Sciatic nerve (tissue), 2 donors: ENCODE measurements at regions not wholly inside any gene's neighbourhood (a gene's known extent, or its start where the extent isn't known, plus 50 kb on each side); places are given as distances from the start of the nearest gene placed in this dataset.
"Not testable (repeated sequence)": the region's sequence is repeated elsewhere in the genome, so short reads cannot be mapped to it uniquely, and the experiment has no call there.

Source experiments
- ATAC-seq: fragments of 200-7000 bp; cut with Tn5 transposase; one replicate; pipeline ENCODE4 v1.9.1; 2020; ENCODE audit warnings: mild to moderate bottlenecking, moderate library complexity
- DNase-seq: peaks from one replicate; pipeline ENCODE4 v3.0.0-alpha.2; 2020; ENCODE audit warnings: low spot score
- intact Hi-C: fragments of 100-400 bp; cut with DNase I; formaldehyde crosslinking; loops from one replicate; pipeline ENCODE4 v1.14.2; 2022
- donor health status: DM: no; HTN: no; CAD: no.
- donor health status: DM: no; HTN: no; CAD: no.

DNA sequence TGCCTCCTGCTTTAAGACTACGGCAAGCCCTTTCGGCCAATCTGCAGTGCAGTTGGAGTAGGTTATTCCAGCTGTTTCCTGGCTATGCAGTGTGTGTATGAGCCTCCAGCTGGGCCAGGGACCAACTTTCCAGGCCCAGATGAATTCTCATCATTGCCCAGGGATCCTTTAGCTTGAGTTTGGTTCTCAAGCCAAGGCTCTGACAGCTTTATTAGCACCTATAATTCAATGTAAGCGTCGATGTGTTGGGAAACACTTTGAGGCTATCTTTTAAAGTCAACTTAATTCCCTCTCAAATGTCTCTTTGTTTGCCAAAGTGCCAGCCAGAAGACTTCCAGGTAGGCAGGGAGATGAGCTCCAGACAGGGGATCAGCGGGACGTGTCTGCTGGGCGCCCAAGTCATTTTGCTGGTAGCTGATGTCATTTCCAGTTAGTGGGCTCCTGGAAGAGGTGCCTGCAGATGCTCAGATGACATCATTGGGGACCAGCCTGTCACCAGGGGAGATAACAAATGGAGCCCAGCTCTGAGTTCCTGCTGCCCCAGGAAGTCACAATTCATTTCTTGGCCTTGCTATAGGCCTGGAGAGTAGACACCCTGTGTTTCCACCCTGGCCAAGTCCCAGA, 520.4 kb downstream of the SOX6 start:
- DNase-seq: no peak
- intact Hi-C loops: no loop called here
- no peak for ATAC-seq

DNA sequence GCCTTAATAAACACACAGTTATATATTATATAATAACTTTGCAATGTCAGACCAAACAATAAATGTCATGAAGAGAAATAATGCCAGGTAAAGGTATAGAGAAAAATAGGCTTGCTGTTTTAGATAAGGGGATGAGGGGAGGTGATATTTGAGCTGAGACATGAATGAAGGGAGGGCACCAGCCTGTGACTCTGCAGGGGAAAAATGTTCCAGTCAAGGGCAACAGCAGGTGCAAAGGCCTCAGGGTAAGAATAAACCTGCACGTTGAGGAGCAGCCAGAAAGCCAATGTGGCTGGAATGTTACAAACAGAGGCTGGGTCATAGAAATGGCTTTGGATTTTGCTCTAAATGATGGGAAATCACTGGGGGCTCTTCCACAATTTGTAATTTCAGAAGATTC, 519.6 kb downstream of the SOX6 start:
- DNase-seq: no peak
- intact Hi-C loops: no loop called here
- ATAC-seq: no peak

DNA sequence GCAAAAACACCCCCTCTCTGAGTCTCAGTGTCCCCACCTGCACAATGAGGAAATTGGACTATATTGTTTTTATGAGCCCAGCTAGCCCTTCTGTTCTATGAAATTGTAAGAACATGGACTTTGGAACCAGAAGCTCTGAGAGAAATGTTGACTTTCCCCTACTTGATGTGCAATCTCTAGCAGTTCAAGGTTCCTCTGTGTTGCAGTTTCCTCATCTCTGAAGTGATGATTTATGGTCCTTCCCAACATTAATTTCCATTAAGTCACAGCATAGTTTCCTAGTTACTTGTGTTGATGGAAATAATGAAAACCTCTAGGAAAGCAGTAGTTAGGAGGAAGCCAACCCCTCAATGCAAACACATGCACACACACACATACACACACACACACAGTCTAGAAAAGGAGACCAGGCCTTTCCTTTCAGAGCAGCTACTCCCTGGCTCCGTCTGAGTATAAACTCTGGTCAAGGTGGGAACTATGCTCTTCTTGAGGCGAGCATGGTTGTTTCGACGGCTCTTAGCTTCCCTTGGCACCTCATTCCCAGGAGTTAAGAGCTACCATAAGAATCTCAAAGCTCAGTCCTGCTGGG, 518.4 kb downstream of the SOX6 start:
- DNase-seq (no peak), ATAC-seq (no peak)
- intact Hi-C loops: no loop called here

DNA sequence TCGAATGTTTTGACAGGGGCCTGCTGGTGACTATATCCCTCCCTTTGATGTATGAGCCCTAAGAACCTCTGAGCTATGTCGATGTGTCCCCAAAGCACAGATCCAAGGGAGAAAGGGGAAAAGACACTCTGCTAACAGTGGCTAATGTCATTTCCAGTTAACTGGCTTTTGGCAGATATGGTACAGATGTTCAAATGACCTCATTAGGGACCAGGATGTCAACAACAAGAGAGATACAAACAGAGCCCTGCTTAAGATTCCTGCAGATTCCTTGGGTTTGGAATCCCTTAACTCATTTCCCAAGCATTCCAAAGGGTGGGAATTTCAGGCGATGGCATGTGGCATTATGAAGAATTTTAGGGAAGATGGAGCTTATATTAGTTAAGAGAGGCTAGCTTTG, 517.3 kb downstream of the SOX6 start:
- intact Hi-C loops: no loop called here
- DNase-seq: no peak
- ATAC-seq: no peak

DNA sequence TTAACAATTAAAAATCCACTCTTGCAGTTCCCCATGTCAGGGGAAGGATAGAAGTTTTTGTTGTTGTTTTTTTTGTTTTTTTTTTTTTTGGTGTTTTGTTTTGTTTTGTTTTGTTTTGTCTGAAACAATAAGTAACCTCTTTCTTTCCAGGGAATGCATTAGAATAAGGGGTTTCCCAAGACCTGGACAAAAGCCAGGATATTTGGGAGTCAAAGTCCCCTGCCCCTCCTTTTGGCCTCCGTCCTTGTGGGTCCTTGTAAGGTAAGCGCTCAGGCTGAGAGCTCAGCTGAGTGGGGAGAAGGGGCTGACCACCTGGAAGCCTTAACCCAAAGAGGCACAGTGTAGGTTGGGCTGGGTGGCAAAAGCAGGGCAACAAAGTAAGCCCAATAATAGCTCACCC, 515.4 kb downstream of the SOX6 start:
- ATAC-seq (no peak), DNase-seq (no peak)
- intact Hi-C loops: no loop called here

DNA sequence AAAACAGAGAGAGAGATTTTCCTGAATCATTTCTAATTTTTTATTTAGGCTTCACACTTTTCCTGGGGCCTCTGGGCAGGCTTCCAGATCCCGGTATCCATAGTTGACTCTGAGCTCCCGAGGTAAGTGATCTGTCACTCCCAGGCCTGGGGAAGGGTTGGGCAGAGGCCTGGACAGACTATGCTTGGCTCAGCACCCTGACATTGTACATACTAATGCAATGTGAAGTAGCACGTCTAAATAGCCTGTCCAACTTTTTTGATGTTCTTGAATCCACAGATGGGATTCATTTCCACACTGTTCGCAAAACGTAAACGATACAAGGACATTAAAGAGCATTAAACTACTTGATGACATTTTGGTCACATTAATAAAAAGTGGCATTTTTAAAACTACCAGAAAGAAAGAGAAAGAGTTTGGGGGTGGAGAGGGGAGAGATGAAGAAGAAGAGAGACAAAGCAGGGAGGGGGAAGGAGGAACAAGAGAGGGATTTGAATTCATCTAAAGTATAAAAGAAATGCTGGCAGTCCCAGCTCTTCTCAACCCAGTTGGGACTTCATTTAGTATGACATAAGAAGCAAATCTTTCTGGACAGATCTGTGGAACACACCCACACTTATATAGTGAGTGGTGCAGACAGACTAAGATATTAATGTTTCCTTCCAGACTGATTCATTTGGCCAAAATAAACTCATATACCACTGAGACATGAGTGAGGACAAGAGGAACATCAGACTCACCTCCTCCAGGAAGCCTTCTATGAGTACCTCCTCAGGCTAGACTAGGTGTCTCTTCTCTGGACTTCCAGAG, 514.2 kb downstream of the SOX6 start:
- no peak for ATAC-seq
- no peak for DNase-seq
- intact Hi-C loops: no loop called here

DNA sequence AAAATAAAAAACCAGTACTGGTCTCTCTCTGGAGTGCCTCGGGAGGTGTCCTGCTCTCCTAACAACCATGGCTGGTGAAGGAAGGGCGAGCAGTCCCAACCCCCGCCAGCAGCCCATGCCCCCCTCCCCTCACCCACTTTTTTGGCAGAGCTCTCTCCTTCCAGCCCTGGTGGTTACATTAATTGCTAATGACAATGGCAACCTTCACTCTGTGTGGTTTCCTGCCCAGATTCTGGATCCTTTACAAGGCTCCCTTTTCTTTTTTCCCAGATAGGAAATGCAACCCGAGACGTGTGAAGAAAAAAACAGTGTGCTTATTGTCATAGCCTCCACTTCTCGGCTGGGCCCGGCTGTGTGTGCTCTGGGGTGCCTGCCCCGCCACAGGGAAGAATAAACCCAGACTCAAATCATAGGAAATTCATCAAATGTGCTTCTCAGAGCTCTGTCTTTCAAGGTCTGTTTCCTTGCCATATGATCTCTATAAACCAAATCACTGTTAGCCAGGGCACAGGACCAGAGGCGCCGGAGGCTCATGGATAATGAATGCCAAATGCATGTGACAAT, 513.0 kb downstream of the SOX6 start:
- DNase-seq (no peak), ATAC-seq (peak; percentile 82)
- intact Hi-C loops: no loop called here

DNA sequence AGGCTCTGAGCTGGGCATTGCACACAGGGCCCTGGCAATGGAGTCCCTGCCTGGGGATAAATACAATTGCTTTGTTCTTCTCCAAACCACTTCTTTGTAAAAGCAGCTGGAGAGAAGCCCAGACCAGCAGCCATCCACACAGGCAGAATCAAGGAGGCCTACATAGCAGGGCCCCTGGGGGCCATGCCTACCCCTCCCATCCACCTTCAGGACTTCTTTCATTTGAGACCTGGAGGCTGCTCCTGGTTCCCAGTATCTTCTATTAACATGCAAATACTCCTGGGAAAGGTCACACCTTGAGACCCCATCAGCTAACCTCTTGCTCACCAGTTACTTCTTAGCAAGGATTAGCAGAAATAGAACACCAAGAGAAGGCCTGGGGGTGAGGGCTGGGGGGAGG, 511.1 kb downstream of the SOX6 start:
- DNase-seq (no peak), ATAC-seq (peak; percentile 19)
- intact Hi-C loops: no loop called here

DNA sequence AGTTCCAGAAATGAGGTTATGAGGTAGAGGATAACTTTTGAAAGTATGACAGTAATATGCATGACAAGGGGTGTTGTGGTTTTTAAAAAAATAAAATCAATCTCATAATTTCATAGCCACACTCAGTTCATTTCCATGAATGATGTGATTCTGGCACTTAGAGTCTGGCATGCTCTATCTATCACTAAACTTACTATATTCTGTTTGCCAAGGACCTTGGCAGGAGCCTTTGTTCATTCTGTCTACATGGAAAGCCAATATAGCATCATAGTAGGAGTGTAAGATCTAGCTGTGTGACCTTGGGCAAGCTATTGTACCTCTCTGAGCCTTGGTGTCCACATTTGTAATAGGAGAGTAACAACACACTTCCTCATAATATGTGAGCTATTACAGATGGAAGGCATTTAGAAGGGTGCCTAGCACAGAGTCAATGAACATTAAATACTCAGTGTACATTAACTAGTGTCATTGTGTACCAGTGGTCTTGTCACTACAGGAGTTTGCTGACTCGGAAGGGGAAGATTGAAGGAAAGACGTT, 507.6 kb downstream of the SOX6 start:
- DNase-seq: no peak
- ATAC-seq: no peak
- intact Hi-C loops: no loop called here

DNA sequence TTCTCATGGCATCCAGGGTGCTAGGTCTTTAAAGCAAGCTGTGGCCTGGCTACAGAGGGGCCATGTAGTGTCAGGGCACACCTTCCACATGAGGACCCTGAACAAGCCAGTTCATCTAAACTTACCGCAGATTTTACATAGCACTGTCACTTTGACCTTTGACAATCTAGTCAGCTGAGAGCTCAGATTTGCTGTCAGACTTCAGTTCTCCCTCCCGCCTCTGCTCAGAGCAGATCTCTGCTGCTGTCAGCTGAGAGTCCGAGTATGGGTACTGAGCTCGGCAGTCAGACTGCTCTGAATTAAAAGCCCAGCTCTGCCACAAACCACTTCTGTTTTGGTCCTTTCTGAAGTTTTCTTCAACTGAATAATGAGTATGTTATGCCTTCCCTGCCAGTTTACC, 507.1 kb downstream of the SOX6 start:
- no peak for ATAC-seq
- no peak for DNase-seq
- intact Hi-C loops: no loop called here

DNA sequence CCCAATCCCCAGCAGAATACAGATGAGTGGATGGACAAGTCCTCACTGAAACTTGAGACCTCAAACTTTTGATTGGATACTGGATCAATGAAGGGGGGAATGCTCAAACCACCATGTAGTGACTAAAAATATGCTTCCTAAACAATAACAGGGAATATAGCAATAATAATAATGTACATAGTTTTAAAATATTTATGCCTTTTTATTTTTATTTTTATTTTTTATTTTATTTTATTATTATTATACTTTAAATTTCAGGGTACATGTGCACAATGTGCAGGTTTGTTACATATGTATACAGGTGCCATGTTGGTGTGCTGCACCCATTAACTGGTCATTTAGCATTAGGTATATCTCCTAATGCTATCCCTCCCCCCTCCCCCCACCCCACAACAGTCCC, 506.0 kb downstream of the SOX6 start:
- intact Hi-C loops, DNase-seq, ATAC-seq: not testable (repeated sequence)

DNA sequence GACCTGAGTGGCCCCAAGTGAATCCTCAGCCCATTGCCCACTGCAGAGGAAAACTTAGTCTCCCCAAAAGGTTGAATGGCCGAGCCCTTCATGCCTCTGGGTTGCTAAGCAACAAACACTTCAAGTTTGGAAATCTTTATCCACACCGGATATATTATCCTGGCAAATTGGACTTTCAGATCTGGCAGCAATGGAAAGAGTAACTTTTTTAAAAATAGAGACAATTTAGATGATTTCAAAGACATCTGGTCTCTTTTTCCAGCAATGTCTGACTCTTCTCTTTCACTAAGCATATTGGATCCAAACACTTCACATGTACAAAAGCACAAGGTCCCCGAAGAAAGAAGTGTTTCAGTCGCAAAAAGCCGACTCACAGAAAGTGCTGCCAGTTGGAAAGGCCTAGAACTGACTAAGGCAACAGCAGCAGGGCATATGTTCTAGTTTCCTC, 505.3 kb downstream of the SOX6 start:
- intact Hi-C loops: no loop called here
- peak; percentile 86 for ATAC-seq
- DNase-seq: no peak

DNA sequence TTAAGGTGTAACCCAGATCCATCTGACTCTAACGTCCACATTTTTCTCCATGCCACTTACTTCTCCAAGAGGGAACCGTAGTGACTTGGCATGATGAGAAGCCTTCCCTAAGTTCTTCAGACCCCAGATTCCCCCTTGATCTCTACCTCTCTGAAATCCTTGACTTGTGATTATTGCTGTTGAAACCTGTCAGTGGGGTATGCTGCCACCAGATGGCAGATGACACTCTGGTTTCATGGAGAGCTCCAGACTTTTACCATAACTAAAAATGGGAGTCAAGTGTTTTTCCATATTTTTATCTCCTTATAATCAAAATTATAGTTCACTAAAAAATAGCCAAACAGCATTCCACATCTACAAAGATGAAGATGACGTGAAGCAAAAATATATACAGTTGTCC, 504.2 kb downstream of the SOX6 start:
- DNase-seq (no peak), ATAC-seq (no peak)
- intact Hi-C loops: no loop called here

DNA sequence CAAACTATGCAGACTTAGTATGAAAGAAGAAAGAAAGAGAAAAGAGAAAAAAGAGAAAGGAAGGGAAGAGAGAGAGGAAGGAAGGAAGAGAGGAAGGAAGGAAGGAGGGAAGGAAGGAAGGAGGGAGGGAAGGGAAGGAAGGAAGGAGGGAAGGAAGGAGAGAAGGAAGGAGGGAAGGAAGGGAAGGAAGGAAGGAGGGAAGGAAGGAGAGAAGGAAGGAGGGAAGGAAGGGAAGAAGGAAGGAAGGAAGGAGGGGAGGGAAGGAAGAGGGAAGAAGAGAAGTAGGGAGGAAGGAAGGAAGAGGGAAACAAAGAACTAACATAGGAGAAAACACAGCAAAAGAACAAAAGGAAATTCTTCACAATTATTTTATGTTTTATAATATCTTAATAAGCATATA, 502.1 kb downstream of the SOX6 start:
- no peak for DNase-seq
- intact Hi-C loops: no loop called here
- ATAC-seq: no peak

DNA sequence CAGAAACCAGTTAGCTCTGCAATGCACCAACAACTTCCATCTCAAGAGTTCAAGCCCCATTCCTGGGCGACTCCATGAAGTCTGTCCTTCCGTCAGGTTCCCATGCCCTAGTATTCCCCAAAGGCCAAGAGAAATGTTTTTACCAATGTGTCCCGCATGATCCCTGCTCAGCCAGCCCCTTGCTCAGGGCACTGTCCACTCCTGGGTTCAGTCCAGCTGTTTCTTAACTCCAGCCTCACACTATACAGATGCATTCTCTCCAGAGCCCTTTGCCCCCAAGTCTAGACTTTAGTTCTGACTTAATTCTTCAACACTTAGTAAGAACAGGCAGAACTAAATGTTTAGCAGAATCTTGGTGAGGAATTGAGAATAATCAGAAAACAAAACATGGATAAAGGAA, 497.5 kb downstream of the SOX6 start:
- intact Hi-C loops: no loop called here
- DNase-seq (no peak), ATAC-seq (no peak)

DNA sequence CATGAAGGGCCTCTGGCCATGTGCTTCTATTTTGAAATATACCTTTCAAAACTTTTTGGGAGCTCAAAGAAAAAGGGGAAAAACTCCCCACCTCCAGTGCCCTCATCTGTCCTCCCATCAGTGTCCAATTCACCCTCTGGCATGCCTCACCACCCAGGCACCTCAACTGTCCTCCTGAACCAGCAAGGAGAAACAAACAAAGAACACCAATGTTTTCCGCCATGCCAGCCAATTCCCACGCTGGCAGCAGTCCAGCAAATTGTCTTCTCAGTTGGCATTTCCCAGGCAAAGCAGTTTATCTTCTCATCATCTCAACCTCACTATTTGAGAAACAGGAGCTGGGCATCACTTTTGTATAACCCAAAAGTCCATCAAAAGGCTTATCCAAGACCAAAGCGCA, 496.9 kb downstream of the SOX6 start:
- intact Hi-C loops: no loop called here
- ATAC-seq (no peak), DNase-seq (no peak)

DNA sequence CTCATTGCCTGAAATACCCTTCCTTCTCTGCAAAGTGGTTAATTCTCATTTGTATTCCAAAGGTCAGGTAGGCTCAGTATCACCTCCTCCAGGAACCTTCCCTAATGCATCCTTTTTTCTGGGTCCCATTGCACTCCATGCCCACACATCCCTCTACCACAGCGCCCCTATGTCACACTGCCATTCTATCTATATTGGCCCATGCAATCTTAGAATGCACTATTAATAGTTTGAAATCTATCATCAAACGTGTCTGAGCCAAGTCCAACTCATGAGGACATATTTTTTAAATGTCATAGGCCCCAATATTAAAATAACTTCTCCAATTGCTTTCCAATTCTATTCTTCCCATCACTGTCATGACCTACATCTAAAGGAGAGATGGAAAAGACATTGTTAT, 495.1 kb downstream of the SOX6 start:
- DNase-seq (no peak), ATAC-seq (no peak)
- intact Hi-C loops: no loop called here

DNA sequence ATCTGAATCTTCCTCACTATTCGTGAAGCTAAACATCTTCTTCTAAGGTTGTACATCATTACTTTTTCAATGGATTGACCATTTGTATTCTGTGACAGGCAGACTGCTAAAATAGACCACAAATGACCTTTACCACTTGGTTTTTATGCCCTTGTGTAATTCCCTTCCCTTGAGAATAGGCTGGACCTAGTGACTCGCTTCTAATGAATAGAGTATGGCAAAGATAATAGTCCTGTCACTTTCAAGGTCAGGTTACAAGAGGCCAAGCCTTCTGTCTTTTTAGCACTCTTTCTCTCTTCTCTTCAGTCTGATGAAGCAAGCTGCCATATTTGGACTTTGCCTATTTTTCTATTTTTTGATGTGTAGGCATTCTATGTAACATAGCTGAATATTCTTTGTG, 492.9 kb downstream of the SOX6 start:
- ATAC-seq (no peak), DNase-seq (no peak)
- intact Hi-C loops: no loop called here

DNA sequence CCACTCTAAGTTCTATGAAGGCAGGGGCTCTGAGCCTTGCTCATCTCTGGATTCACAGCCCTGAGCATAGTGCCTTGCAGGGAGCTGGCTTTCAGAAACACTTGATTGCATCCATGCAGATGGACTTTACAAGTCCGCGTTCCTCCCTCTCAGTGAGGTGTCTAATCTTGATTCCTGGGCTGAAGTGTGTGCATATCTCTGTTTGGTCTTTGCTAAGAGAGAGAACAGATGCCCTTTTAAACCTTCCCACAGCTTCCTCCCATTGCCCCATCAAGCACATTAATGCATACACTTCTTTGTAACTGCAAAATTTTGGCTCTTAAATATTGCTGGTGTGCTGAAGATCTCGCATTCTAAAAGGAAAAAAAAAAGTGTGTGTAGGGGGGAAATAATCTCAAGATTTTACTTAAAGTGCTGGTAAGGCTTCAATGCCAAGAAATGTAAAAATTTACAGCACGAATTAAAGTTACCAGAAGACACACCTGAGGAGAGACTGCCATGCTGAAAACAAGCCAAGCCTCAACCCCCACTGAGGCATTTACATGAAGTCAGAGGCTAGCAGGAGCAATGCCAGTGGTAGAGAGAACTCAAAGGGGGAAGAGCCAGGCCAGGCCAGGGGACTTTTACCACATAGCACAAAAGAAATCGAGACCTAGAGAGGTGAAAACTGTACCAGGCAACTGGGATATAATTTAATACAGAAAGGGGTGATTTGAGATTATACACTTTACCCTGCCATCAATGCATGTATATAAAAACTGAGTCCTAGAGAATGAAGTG, 492.1 kb downstream of the SOX6 start:
- ATAC-seq (no peak), DNase-seq (no peak)
- intact Hi-C loops: no loop called here
